ENCODE measurements at regions not wholly inside any gene's neighbourhood (a gene's known extent, or its start where the extent isn't known, plus 50 kb on each side); places are given as distances from the start of the nearest gene placed in this dataset.

- TF ChIP-seq CTCF (conservative IDR thresholded peaks at IDR 0.05; ENCODE audit: low read length) (no peak), EZH2phosphoT487 (IDR thresholded peaks at IDR 0.05; ENCODE audit: borderline replicate concordance, low read depth, low read length) (no peak)
These were observed 191.7 kb upstream of the PTPRD start for GRCh38 chr9:10804486-10804885.

All from OCI-LY7 (cell line).